ENCODE measurements at regions not wholly inside any gene's neighbourhood (a gene's known extent, or its start where the extent isn't known, plus 50 kb on each side); places are given as distances from the start of the nearest gene placed in this dataset.
A peak's percentile ranks its signal among the peaks of the same experiment; 100 is the strongest.
"Not testable (repeated sequence)": the region's sequence is repeated elsewhere in the genome, so short reads cannot be mapped to it uniquely, and the experiment has no call there.

- no peak for DNase-seq
Measured at GRCh38 chr4:170949084-170949483, 859.3 kb upstream of the AADAT start.

GRCh38 chr4:170940043-170940724, 850.4 kb upstream of the AADAT start:
- DNase-seq, result no peak

- no peak for DNase-seq
Measured at GRCh38 chr4:170938588-170938987, 848.8 kb upstream of the AADAT start.

GRCh38 chr4:170931321-170931720, 841.6 kb upstream of the AADAT start:
- no peak for DNase-seq

- DNase-seq, result no peak
Measured at GRCh38 chr4:170888660-170889059, 798.9 kb upstream of the AADAT start.

GRCh38 chr4:170887396-170887795, 797.6 kb upstream of the AADAT start:
- no peak for DNase-seq

GRCh38 chr4:170884969-170885570, 795.3 kb upstream of the AADAT start:
- no peak for DNase-seq

- DNase-seq, result not testable (repeated sequence)
Measured at GRCh38 chr4:170881646-170882045, 791.9 kb upstream of the AADAT start.

GRCh38 chr4:170875868-170876267, 786.1 kb upstream of the AADAT start:
- no peak for DNase-seq

GRCh38 chr4:170872794-170873193, 783.0 kb upstream of the AADAT start:
- DNase-seq, result no peak

- DNase-seq, result no peak
Measured at GRCh38 chr4:170868170-170868569, 778.4 kb upstream of the AADAT start.

GRCh38 chr4:170854097-170854496, 764.3 kb upstream of the AADAT start:
- no peak for DNase-seq

GRCh38 chr4:170853422-170854021, 763.8 kb upstream of the AADAT start:
- DNase-seq, result peak; percentile 34

- no peak for DNase-seq
Measured at GRCh38 chr4:170849969-170850368, 760.2 kb upstream of the AADAT start.

GRCh38 chr4:170827562-170828274, 738.0 kb upstream of the AADAT start:
- DNase-seq, result no peak

- no peak for DNase-seq
Measured at GRCh38 chr4:170818786-170819185, 729.0 kb upstream of the AADAT start.

- no peak for DNase-seq
Measured at GRCh38 chr4:170805352-170805751, 715.6 kb upstream of the AADAT start.

GRCh38 chr4:170804930-170805329, 715.2 kb upstream of the AADAT start:
- no peak for DNase-seq

- no peak for DNase-seq
Measured at GRCh38 chr4:170803492-170803891, 713.7 kb upstream of the AADAT start.

GRCh38 chr4:170801771-170802170, 712.0 kb upstream of the AADAT start:
- DNase-seq, result no peak

GRCh38 chr4:170794525-170794924, 704.8 kb upstream of the AADAT start:
- DNase-seq, result no peak

GRCh38 chr4:170788540-170789051, 698.8 kb upstream of the AADAT start:
- not testable (repeated sequence) for DNase-seq

- no peak for DNase-seq
Measured at GRCh38 chr4:170777663-170778062, 687.9 kb upstream of the AADAT start.

- no peak for DNase-seq
Measured at GRCh38 chr4:170776983-170777382, 687.2 kb upstream of the AADAT start.
